ENCODE measurements at regions not wholly inside any gene's neighbourhood (a gene's known extent, or its start where the extent isn't known, plus 50 kb on each side); places are given as distances from the start of the nearest gene placed in this dataset.
"Not testable (repeated sequence)": the region's sequence is repeated elsewhere in the genome, so short reads cannot be mapped to it uniquely, and the experiment has no call there.

DNA sequence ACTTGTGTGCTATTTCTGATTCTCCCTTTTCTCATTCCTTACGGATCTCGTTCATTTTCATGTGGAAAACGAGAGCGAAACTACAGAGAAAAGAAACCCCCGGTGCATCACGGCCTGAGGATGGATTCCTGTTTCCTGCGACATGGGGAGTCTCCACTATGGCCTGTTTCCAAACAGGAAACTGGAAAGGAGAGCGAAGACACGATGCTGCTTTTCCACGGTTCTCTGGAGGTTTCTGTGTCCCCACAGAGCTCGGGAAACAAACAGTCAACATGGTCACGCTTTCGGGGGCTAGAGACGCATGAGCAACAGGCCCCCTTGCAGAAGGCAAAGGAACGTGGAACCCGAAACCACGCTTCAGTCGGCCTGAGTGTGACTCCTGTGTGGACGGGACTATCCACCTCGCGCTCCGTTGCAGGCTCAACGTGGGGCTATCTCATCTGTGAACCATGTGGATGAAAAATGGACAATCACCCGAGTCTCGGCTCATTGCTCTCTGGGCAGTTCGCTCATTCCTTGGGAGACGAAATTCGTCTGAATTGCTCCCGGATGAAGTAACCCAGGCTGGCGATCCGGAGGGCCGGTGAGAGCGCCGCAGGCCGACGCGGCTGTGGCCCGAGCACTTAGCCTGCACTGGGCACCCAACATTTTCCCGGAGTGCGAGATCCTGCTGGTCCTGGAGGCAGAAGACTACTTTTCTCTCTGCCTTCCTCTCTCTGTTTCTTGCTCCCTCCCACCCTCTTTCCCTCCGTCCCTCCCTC, 3923.2 kb upstream of the OR11H1 start:
- H3K4me3 ChIP-seq (ENCODE audit: low read length); DNase-seq; H3K4me3 Mint-ChIP-seq; H3K9me3 ChIP-seq (ENCODE audit: low read length); H3K27me3 ChIP-seq (ENCODE audit: insufficient read depth, low read length, poor library complexity, severe bottlenecking); H3K27ac ChIP-seq (ENCODE audit: low read depth, low read length); CTCF ChIA-PET; H3K36me3 Mint-ChIP-seq; H3K4me1 Mint-ChIP-seq; H3K36me3 ChIP-seq (ENCODE audit: insufficient read depth, low read length); H3K27ac Mint-ChIP-seq; POLR2A ChIA-PET; H3K4me1 ChIP-seq (ENCODE audit: insufficient read depth, low read length); H3K27me3 Mint-ChIP-seq: not testable (repeated sequence)
- peaks cover 24 to 54% (median 42%) of the 10 kb centered on the region in 5 donors for H3K9me3 Mint-ChIP-seq

DNA sequence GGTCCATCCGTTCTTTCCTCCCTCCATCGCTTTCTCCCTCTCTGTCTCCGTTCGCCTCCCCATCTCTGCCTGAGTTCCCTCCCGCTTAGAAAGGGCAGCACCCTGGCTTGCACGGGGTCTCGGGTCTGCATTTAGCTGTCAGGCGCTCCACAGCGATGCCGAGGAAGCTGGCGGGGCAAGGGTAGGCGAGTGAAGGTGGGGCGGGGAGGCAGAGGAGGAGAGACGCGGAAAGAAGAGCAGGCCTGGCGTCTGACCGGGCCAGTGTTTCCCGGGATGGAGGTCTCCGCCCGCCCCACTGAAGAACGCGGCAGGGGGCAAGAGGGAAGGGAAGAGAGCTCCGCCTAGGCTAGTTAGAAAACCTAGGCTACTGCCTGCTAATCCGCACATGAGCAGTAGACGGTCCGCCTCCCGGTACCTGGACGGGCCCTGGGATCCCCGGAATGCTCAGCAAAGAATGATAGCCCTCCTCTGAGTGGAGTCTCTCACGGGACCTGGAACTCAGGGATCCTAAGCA, 3922.5 kb upstream of the OR11H1 start:
- CTCF ChIA-PET = no interaction called here
- H3K36me3 Mint-ChIP-seq = peaks cover 0 to 9% (median 2%) of the 10 kb centered on the region in 3 donors
- peaks cover 28 to 57% (median 45%) of the 10 kb centered on the region in 5 donors for H3K9me3 Mint-ChIP-seq
- Histone ChIP-seq H3K4me3 (ENCODE audit: low read length) (no peak overlapping the region), H3K4me1 (ENCODE audit: insufficient read depth, low read length) (no peaks in the 10 kb centered on the region), H3K27ac (ENCODE audit: low read depth, low read length) (no peak overlapping the region), H3K36me3 (ENCODE audit: insufficient read depth, low read length) (no peaks in the 10 kb centered on the region), H3K9me3 (ENCODE audit: low read length) (no peaks in the 10 kb centered on the region), H3K27me3 (ENCODE audit: insufficient read depth, low read length, poor library complexity, severe bottlenecking) (no peaks in the 10 kb centered on the region)
- H3K4me3 Mint-ChIP-seq = no peak overlapping the region
- no peak overlapping the region for H3K27ac Mint-ChIP-seq
- H3K27me3 Mint-ChIP-seq = no peaks in the 10 kb centered on the region
- no peaks in the 10 kb centered on the region for H3K4me1 Mint-ChIP-seq
- DNase-seq = no peak
- POLR2A ChIA-PET = no interaction called here

DNA sequence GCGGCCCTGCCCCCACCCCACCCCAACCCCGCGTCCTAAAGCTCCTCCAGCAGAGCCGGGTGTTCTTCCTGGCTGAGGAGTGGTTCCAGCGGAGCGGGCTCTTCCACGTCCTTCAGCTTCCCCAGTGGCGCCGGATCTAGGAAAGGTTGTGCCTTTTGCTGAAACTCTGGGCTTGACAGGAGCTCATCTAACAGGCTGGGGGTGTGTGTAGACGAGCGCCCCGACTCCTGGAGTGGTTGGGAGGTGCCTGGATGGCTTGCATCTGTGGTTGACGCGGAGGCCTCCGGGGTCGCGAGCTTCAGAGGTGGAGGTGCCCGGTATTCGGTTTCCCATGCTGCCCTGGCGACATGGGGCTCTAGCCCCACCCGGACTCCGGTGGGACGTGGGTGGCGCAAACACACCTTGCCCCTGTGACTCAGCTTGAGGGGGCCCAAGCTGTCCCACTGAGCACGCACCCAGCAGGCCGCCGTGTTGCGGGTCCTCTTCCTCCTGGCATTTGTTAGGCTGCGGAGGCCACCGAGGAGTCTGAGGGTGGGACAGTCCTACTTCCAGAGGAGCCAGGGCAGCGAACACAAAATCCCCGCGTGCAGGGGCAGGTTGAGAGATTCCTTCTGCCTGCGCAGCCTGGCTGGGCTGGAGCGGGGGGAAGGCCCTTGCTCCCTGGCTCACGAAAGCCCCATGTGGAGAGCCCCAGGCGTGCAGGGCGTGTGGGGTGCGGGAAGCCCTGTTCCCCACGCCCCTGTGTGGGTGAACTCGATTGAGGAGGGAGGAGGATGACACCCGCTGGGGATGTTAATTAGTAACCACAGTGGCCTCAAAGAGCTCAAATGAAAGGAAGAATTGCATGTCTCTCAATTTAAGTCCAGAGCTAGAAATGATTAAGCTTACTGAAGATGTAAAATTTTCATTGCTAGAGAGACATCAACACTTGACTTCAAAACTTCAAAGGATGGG, 3921.7 kb upstream of the OR11H1 start:
- H3K4me3 Mint-ChIP-seq; H3K36me3 ChIP-seq (ENCODE audit: insufficient read depth, low read length); H3K4me1 ChIP-seq (ENCODE audit: insufficient read depth, low read length); POLR2A ChIA-PET; H3K27me3 Mint-ChIP-seq; CTCF ChIA-PET; DNase-seq; H3K27ac Mint-ChIP-seq; H3K4me3 ChIP-seq (ENCODE audit: low read length); H3K27me3 ChIP-seq (ENCODE audit: insufficient read depth, low read length, poor library complexity, severe bottlenecking); H3K4me1 Mint-ChIP-seq; H3K27ac ChIP-seq (ENCODE audit: low read depth, low read length); H3K36me3 Mint-ChIP-seq; H3K9me3 ChIP-seq (ENCODE audit: low read length): not testable (repeated sequence)
- H3K9me3 Mint-ChIP-seq = peaks cover 28 to 63% (median 44%) of the 10 kb centered on the region in 5 donors

DNA sequence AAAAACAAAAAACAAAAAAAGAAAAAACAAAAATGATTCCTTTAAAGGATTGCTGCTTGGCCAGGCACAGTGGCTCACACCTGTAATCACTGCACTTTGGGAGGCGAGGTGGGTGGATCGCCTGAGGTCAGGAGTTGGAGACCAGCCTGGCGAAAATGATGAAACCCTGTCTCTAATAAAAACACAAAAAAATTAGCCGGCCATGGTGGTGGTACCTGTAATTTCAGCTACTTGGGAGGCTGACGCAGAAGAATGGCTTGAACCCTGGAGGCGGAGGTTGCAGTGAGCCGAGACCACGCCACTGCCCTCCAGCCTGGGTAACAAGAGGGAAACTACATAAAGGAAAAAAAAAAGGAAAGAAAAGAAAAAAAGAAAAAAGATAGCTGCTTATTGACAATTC, 3920.8 kb upstream of the OR11H1 start:
- POLR2A ChIA-PET; H3K9me3 ChIP-seq (ENCODE audit: low read length): not testable (repeated sequence)

DNA sequence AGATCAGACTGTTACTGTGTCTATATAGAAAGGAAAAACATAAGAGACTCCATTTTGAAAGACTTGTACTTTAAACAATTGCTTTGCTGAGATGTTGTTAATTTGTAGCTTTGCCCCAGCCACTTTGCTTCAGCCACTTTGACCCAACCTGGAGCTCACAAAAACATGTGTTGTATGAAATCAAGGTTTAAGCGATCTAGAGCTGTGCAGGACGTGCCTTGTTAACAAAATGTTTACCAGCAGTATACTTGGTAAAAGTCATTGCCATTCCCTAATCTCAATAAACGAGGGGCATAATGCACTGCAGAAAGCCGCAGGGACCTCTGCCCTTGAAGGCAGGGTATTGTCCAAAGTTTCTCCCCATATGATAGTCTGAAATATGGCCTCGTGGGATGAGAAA, 3919.5 kb upstream of the OR11H1 start:
- H3K27ac ChIP-seq (ENCODE audit: low read depth, low read length); H3K9me3 ChIP-seq (ENCODE audit: low read length); H3K36me3 ChIP-seq (ENCODE audit: insufficient read depth, low read length); H3K4me3 ChIP-seq (ENCODE audit: low read length); H3K27me3 Mint-ChIP-seq; H3K36me3 Mint-ChIP-seq; CTCF ChIA-PET; H3K4me1 Mint-ChIP-seq; POLR2A ChIA-PET; H3K4me3 Mint-ChIP-seq; DNase-seq; H3K27ac Mint-ChIP-seq; H3K4me1 ChIP-seq (ENCODE audit: insufficient read depth, low read length); H3K27me3 ChIP-seq (ENCODE audit: insufficient read depth, low read length, poor library complexity, severe bottlenecking): not testable (repeated sequence)
- H3K9me3 Mint-ChIP-seq = peaks cover 36 to 63% (median 49%) of the 10 kb centered on the region in 5 donors

More for the DNA sequence above, 3920.8 kb upstream of the OR11H1 start:
- H3K36me3 Mint-ChIP-seq; H3K27me3 ChIP-seq (ENCODE audit: insufficient read depth, low read length, poor library complexity, severe bottlenecking); H3K4me3 ChIP-seq (ENCODE audit: low read length); CTCF ChIA-PET; DNase-seq; H3K27me3 Mint-ChIP-seq; H3K36me3 ChIP-seq (ENCODE audit: insufficient read depth, low read length); H3K4me1 Mint-ChIP-seq; H3K27ac ChIP-seq (ENCODE audit: low read depth, low read length); H3K4me3 Mint-ChIP-seq; H3K4me1 ChIP-seq (ENCODE audit: insufficient read depth, low read length): not testable (repeated sequence)
- Mint-ChIP-seq H3K9me3 (peaks cover 33 to 61% (median 44%) of the 10 kb centered on the region in 5 donors), H3K27ac (peak overlapping the region in 1 of 8 donors; percentile 38)

DNA sequence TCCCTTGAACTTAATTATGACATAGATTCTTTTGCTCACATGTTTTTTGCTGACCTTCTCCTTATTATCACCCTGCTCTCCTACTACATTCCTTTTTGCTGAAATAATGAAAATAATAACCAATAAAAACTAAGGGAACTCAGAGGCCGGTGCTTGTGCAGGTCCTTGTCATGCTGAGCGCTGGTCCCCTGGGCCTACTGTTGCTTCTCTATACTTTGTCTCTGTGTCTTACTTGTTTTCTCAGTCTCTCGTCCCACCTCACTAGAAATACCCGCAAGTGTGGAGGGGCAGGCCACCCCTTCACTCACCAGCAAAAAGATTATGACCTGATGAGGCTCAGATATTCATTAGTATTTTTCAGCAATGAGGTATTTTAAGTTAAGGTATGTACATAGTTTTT, 3918.8 kb upstream of the OR11H1 start:
- H3K4me1 ChIP-seq (ENCODE audit: insufficient read depth, low read length); H3K4me3 ChIP-seq (ENCODE audit: low read length); DNase-seq; H3K36me3 ChIP-seq (ENCODE audit: insufficient read depth, low read length); H3K27me3 Mint-ChIP-seq; CTCF ChIA-PET; H3K4me3 Mint-ChIP-seq; POLR2A ChIA-PET; H3K4me1 Mint-ChIP-seq; H3K27ac Mint-ChIP-seq; H3K9me3 ChIP-seq (ENCODE audit: low read length); H3K27me3 ChIP-seq (ENCODE audit: insufficient read depth, low read length, poor library complexity, severe bottlenecking); H3K27ac ChIP-seq (ENCODE audit: low read depth, low read length): not testable (repeated sequence)
- Mint-ChIP-seq H3K9me3 (peaks cover 39 to 64% (median 48%) of the 10 kb centered on the region in 5 donors), H3K36me3 (peaks cover 0 to 11% (median 3%) of the 10 kb centered on the region in 3 donors)

DNA sequence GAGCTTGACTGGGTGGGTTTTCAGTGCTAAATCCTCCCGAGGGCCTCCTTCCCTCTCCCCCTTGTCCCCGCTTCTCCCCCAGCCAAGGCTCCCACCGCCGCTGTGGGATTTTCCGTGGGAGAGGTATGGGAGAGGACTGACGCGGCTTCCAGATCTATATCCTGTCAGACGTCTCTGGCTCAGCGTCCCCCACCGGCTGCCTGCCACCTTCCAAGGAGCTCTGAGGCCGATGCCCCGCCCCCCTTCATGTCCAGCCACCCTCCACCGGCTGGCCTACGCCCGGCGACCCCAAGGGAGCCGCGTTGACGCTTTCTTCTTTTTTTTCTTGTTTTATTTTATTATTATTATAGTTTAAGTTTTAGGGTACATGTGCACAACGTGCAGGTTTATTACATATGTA, 3916.7 kb upstream of the OR11H1 start:
- Mint-ChIP-seq H3K9me3 (peaks cover 50 to 77% (median 55%) of the 10 kb centered on the region in 5 donors), H3K36me3 (peaks cover 0 to 15% (median 3%) of the 10 kb centered on the region in 3 donors)
- H3K27me3 ChIP-seq (ENCODE audit: insufficient read depth, low read length, poor library complexity, severe bottlenecking); H3K9me3 ChIP-seq (ENCODE audit: low read length); H3K27me3 Mint-ChIP-seq; H3K4me3 ChIP-seq (ENCODE audit: low read length); H3K4me3 Mint-ChIP-seq; H3K4me1 Mint-ChIP-seq; POLR2A ChIA-PET; H3K27ac ChIP-seq (ENCODE audit: low read depth, low read length); H3K27ac Mint-ChIP-seq; H3K36me3 ChIP-seq (ENCODE audit: insufficient read depth, low read length); H3K4me1 ChIP-seq (ENCODE audit: insufficient read depth, low read length); CTCF ChIA-PET; DNase-seq: not testable (repeated sequence)

DNA sequence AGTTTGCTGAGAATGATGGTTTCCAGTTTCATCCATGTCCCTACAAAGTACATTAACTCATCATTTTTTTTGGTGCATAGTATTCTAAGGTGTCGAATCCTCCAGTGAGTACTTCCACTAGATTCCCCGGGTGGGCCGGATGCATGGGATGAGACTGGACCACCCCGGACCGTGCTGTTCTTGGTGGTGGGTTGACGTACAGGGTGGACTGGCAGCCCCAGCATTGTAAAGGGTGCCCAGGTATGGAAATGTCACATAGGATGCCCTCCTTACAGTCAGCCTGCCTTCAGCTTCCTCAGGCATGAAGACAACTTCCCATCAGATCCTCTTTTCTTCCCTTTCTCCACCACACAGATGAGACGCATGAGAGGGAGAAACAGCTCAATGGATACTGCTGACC, 3916.1 kb upstream of the OR11H1 start:
- H3K27me3 Mint-ChIP-seq; H3K4me3 ChIP-seq (ENCODE audit: low read length); H3K9me3 ChIP-seq (ENCODE audit: low read length); H3K27me3 ChIP-seq (ENCODE audit: insufficient read depth, low read length, poor library complexity, severe bottlenecking); H3K4me1 ChIP-seq (ENCODE audit: insufficient read depth, low read length); H3K4me3 Mint-ChIP-seq; POLR2A ChIA-PET; H3K4me1 Mint-ChIP-seq; H3K27ac ChIP-seq (ENCODE audit: low read depth, low read length); CTCF ChIA-PET; H3K36me3 ChIP-seq (ENCODE audit: insufficient read depth, low read length); H3K27ac Mint-ChIP-seq; DNase-seq: not testable (repeated sequence)
- peaks cover 49 to 83% (median 58%) of the 10 kb centered on the region in 5 donors for H3K9me3 Mint-ChIP-seq
- H3K36me3 Mint-ChIP-seq = peaks cover 0 to 15% (median 3%) of the 10 kb centered on the region in 3 donors

Data from CD8-positive, alpha-beta memory T cell (primary cell).